Smooth muscle cell (in vitro differentiated cells): ENCODE measurements at regions not wholly inside any gene's neighbourhood (a gene's known extent, or its start where the extent isn't known, plus 50 kb on each side); places are given as distances from the start of the nearest gene placed in this dataset.

Source experiments
- DNase-seq: peaks from one replicate; lab custom pipeline; 2025; ENCODE audit not compliant: unreplicated experiment; lab: John Stamatoyannopoulos, UW
- H2AFZ ChIP-seq: fragments of 200-600 bp; sonication (generic); 2 replicates; pipeline ENCODE4 v1.6.0; 2016; ENCODE audit warnings: antibody characterized with exemption, low read depth, mild to moderate bottlenecking
- H3F3A ChIP-seq: fragments of 200-600 bp; sonication (generic); 2 replicates; pipeline ENCODE4 v1.6.0; 2017; ENCODE audit warnings: antibody characterized with exemption, low read depth
- H3K27ac ChIP-seq: fragments of 200-600 bp; sonication (generic); 2 replicates; pipeline ENCODE4 v1.5.1; 2016; ENCODE audit warnings: low read depth, mild to moderate bottlenecking
- H3K27me3 ChIP-seq: fragments of 200-600 bp; sonication (generic); 2 replicates; pipeline ENCODE4 v1.6.1; 2016; ENCODE audit warnings: low read depth, mild to moderate bottlenecking
- H3K36me3 ChIP-seq: fragments of 200-600 bp; sonication (generic); 2 replicates; pipeline ENCODE4 v1.5.1; 2016; ENCODE audit warnings: low read depth
- H3K4me1 ChIP-seq: fragments of 200-600 bp; sonication (generic); 2 replicates; pipeline ENCODE4 v1.5.1; 2016; ENCODE audit warnings: low read depth
- H3K4me2 ChIP-seq: fragments of 200-600 bp; sonication (generic); 2 replicates; pipeline ENCODE4 v1.6.0; 2016; ENCODE audit warnings: mild to moderate bottlenecking
- H3K4me3 ChIP-seq: fragments of 200-600 bp; sonication (generic); 2 replicates; pipeline ENCODE4 v1.5.1; 2016; ENCODE audit warnings: mild to moderate bottlenecking
- H3K79me2 ChIP-seq: fragments of 200-600 bp; sonication (generic); 2 replicates; pipeline ENCODE4 v1.6.0; 2016; ENCODE audit warnings: low read depth, mild to moderate bottlenecking
- H3K9ac ChIP-seq: fragments of 200-600 bp; sonication (generic); 2 replicates; pipeline ENCODE4 v1.6.0; 2016; ENCODE audit warnings: low read depth
- H3K9me3 ChIP-seq: fragments of 200-600 bp; sonication (generic); replicated peaks from 2 replicates; pipeline ENCODE4 v1.5.1; 2016; ENCODE audit warnings: low read depth
- H4K20me1 ChIP-seq: fragments of 200-600 bp; sonication (generic); 2 replicates; pipeline ENCODE4 v1.6.0; 2016; ENCODE audit warnings: low read depth
- CTCF ChIP-seq: fragments of 200-600 bp; sonication (generic); IDR thresholded peaks from 2 replicates; pipeline ENCODE4 v1.5.1; 2017; ENCODE audit warnings: borderline replicate concordance, mild to moderate bottlenecking, antibody characterized with exemption; ENCODE audit not compliant: insufficient read depth, poor library complexity, severe bottlenecking
- WGBS: methylation state at CpG from one replicate; pipeline ENCODE4 v1.1.7; 2016; ENCODE audit warnings: low lambda C conversion rate; 5-methylcytosine and 5-hydroxymethylcytosine counted together

- Histone ChIP-seq H2AFZ (no peak overlapping the region), H3K4me1 (peaks cover 6% of the 10 kb centered on the region), H3K4me2 (no peak overlapping the region), H3F3A (no peaks in the 10 kb centered on the region), H3K36me3 (no peaks in the 10 kb centered on the region), H3K9ac (no peak overlapping the region), H4K20me1 (no peaks in the 10 kb centered on the region), H3K79me2 (no peaks in the 10 kb centered on the region), H3K4me3 (no peak overlapping the region), H3K9me3 (no peaks in the 10 kb centered on the region), H3K27ac (no peak overlapping the region), H3K27me3 (no peaks in the 10 kb centered on the region)
- WGBS: 59% methylated on average over 1 of the region's 1 CpG
- no peak for TF ChIP-seq CTCF
- no peak for DNase-seq
Observed at GRCh38 chr1:229817936-229818335, 191.9 kb downstream of the URB2 start.

- Histone ChIP-seq H3F3A (no peaks in the 10 kb centered on the region), H3K9me3 (no peaks in the 10 kb centered on the region), H4K20me1 (no peaks in the 10 kb centered on the region), H2AFZ (no peak overlapping the region), H3K4me3 (no peak overlapping the region), H3K9ac (no peak overlapping the region), H3K27ac (no peak overlapping the region), H3K36me3 (no peaks in the 10 kb centered on the region), H3K27me3 (no peaks in the 10 kb centered on the region), H3K79me2 (no peaks in the 10 kb centered on the region), H3K4me1 (peaks cover 6% of the 10 kb centered on the region), H3K4me2 (no peak overlapping the region)
- 66% methylated on average over 1 of the region's 1 CpG for WGBS
- no peak for DNase-seq
- no peak for TF ChIP-seq CTCF
Observed at GRCh38 chr1:229819091-229819490, 193.0 kb downstream of the URB2 start.

GRCh38 chr1:229822026-229822425, 196.0 kb downstream of the URB2 start:
- WGBS: 53% methylated on average over 4 of the region's 4 CpGs
- no peaks in the 10 kb centered on the region for H3K36me3 ChIP-seq
- no peaks in the 10 kb centered on the region for H3F3A ChIP-seq
- no peaks in the 10 kb centered on the region for H3K79me2 ChIP-seq
- no peak for TF ChIP-seq CTCF
- H3K4me3 ChIP-seq: no peak overlapping the region
- peak overlapping the region; percentile 19 for H3K4me2 ChIP-seq
- no peaks in the 10 kb centered on the region for H3K9me3 ChIP-seq
- H4K20me1 ChIP-seq: no peaks in the 10 kb centered on the region
- no peak overlapping the region for H3K27ac ChIP-seq
- H3K4me1 ChIP-seq: no peaks in the 10 kb centered on the region
- no peak overlapping the region for H3K9ac ChIP-seq
- DNase-seq: no peak
- H2AFZ ChIP-seq: no peak overlapping the region
- H3K27me3 ChIP-seq: no peaks in the 10 kb centered on the region

- 93% methylated on average over 2 of the region's 2 CpGs for WGBS
- H4K20me1 ChIP-seq: no peaks in the 10 kb centered on the region
- H3K36me3 ChIP-seq: no peaks in the 10 kb centered on the region
- no peaks in the 10 kb centered on the region for H3K79me2 ChIP-seq
- H3K27ac ChIP-seq: no peak overlapping the region
- H3F3A ChIP-seq: no peaks in the 10 kb centered on the region
- H2AFZ ChIP-seq: no peak overlapping the region
- no peak overlapping the region for H3K9ac ChIP-seq
- H3K9me3 ChIP-seq: no peaks in the 10 kb centered on the region
- no peaks in the 10 kb centered on the region for H3K27me3 ChIP-seq
- no peak for DNase-seq
- no peaks in the 10 kb centered on the region for H3K4me1 ChIP-seq
- no peak overlapping the region for H3K4me3 ChIP-seq
- TF ChIP-seq CTCF: no peak
- H3K4me2 ChIP-seq: no peak overlapping the region
Observed at GRCh38 chr1:229825042-229825441, 199.0 kb downstream of the URB2 start.
